T-cell (primary cell): ENCODE measurements at regions not wholly inside any gene's neighbourhood (a gene's known extent, or its start where the extent isn't known, plus 50 kb on each side); places are given as distances from the start of the nearest gene placed in this dataset.

Source experiments
- ATAC-seq, 4 experiments: fragments of 200-7000 bp in 3 of 4; fragments of 150-1000 bp in 1 of 4; cut with Tn5 transposase; replicated peaks in 1 of 4; 1 replicate in 3 of 4; 2 replicates in 1 of 4; pipeline ENCODE4 v1.10.0; 2021; ENCODE audit warnings: moderate library complexity in 3 of 4, mild to moderate bottlenecking in 2 of 4, moderate number of reproducible peaks in 1 of 4
- CTCF ChIA-PET, 2 donors: fragments of 300-600 bp; sonication (Branson Sonifier 250); formaldehyde crosslinking; loops; one replicate each; lab custom pipeline; 2022; ENCODE audit warnings: antibody characterized with exemption in 2 of 2; lab: Charles Lee
- POLR2A ChIA-PET, 2 donors: fragments of 300-600 bp; sonication (Branson Sonifier 250); formaldehyde crosslinking; loops; one replicate each; lab custom pipeline; 2022; ENCODE audit warnings: antibody characterized with exemption in 2 of 2; lab: Charles Lee
- DNase-seq, 35 experiments: peaks; one replicate each; pipeline versions ENCODE4 v3.0.0 to v3.0.0-alpha.2; 2013 to 2023
- H3K27ac ChIP-seq: one replicate; pipeline ENCODE4 v1.5.1; 2013; ENCODE audit warnings: low read length
- H3K27me3 ChIP-seq, 2 experiments: replicated peaks in 1 of 2; 1 replicate in 1 of 2; 2 replicates in 1 of 2; pipeline versions ENCODE4 v1.6.1 to v1.7.0; 2013; ENCODE audit warnings: low read length in 1 of 2, mixed read lengths in 1 of 2; ENCODE audit not compliant: control insufficient read depth in 2 of 2, insufficient read depth in 2 of 2; ENCODE audit errors: extremely low read depth in 1 of 2
- H3K36me3 ChIP-seq, 2 donors: 1 replicate in 1 of 2; 2 replicates in 1 of 2; pipeline versions ENCODE4 v1.6.1 to v1.7.0; 2013; ENCODE audit warnings: low read length in 1 of 2; ENCODE audit not compliant: control insufficient read depth in 2 of 2, insufficient read depth in 1 of 2; ENCODE audit errors: extremely low read depth in 1 of 2
- H3K4me1 ChIP-seq, 2 experiments: 1 replicate in 1 of 2; 2 replicates in 1 of 2; pipeline versions ENCODE4 v1.6.1 to v1.7.0; 2013; ENCODE audit warnings: low read length in 2 of 2, mixed read lengths in 1 of 2; ENCODE audit not compliant: insufficient read depth in 2 of 2, control insufficient read depth in 1 of 2; ENCODE audit errors: extremely low read depth in 1 of 2
- H3K4me3 ChIP-seq, 2 donors: 1 replicate in 1 of 2; 2 replicates in 1 of 2; pipeline versions ENCODE4 v1.5.1 to v1.7.0; 2013; ENCODE audit warnings: mild to moderate bottlenecking in 2 of 2, low read length in 1 of 2, moderate library complexity in 1 of 2; ENCODE audit not compliant: control insufficient read depth in 1 of 2; ENCODE audit errors: extremely low read depth in 1 of 2
- H3K9me3 ChIP-seq: 2 replicates; pipeline ENCODE4 v1.7.0; 2013
- H3K27ac Mint-ChIP-seq, 2 donors: one replicate each; pipeline ENCODE4 v1.8.0; 2020 to 2021; ENCODE audit warnings: mild to moderate bottlenecking in 2 of 2, mixed read lengths in 2 of 2
- H3K27me3 Mint-ChIP-seq, 2 donors: one replicate each; pipeline ENCODE4 v1.8.0; 2021 to 2022; ENCODE audit warnings: mixed read lengths in 2 of 2
- H3K36me3 Mint-ChIP-seq: one replicate; pipeline ENCODE4 v1.8.0; 2021; ENCODE audit warnings: mixed read lengths
- H3K4me1 Mint-ChIP-seq, 3 donors: one replicate each; pipeline ENCODE4 v1.8.0; 2020 to 2022; ENCODE audit warnings: mixed read lengths in 3 of 3, mild to moderate bottlenecking in 1 of 3
- H3K4me3 Mint-ChIP-seq, 3 donors: one replicate each; pipeline ENCODE4 v1.8.0; 2020 to 2022; ENCODE audit warnings: mild to moderate bottlenecking in 3 of 3, mixed read lengths in 3 of 3, moderate library complexity in 3 of 3
- H3K9me3 Mint-ChIP-seq, 3 donors: one replicate each; pipeline ENCODE4 v1.8.0; 2020 to 2022; ENCODE audit warnings: mixed read lengths in 3 of 3
- WGBS: methylation state at CpG from one replicate; pipeline ENCODE4 v1.1.5; 2013; ENCODE audit warnings: missing lambda C conversion rate; ENCODE audit not compliant: insufficient coverage; 5-methylcytosine and 5-hydroxymethylcytosine counted together

- peaks cover 0 to 6% (median 0%) of the 10 kb centered on the region in 3 donors for H3K9me3 Mint-ChIP-seq
- no peaks in the 10 kb centered on the region for H3K9me3 ChIP-seq
- no peaks in the 10 kb centered on the region for H3K4me1 ChIP-seq
- peaks cover 1 to 19% of the 10 kb centered on the region in 2 donors for H3K27me3 Mint-ChIP-seq
- no peak overlapping the region for H3K27ac ChIP-seq
- H3K27ac Mint-ChIP-seq: no peak overlapping the region
- no peaks in the 10 kb centered on the region for H3K36me3 Mint-ChIP-seq
- no peak overlapping the region for H3K4me3 ChIP-seq
- H3K27me3 ChIP-seq: peaks cover 0 to 8% of the 10 kb centered on the region in 2 experiments
- no peaks in the 10 kb centered on the region for H3K36me3 ChIP-seq
- no peak overlapping the region for H3K4me3 Mint-ChIP-seq
- ChIA-PET POLR2A (interaction anchor here in 1 of 2 donors (0.6 kb wide), 1 partner anchor 262 kb away, joined by 4 read pairs; no protein-coding TSS in a partner anchor), CTCF (no interaction called here)
- no peak for DNase-seq
- no peak for ATAC-seq
- WGBS: 100% methylated on average over 1 of the region's 4 CpGs
- no peaks in the 10 kb centered on the region for H3K4me1 Mint-ChIP-seq
These were observed 258.6 kb downstream of the CBLN1 start for GRCh38 chr16:49023050-49023449.

- H3K4me3 Mint-ChIP-seq: no peak overlapping the region
- WGBS: 92% methylated on average over 7 of the region's 12 CpGs
- ATAC-seq: no peak
- no peak overlapping the region for H3K4me3 ChIP-seq
- no peaks in the 10 kb centered on the region for H3K4me1 Mint-ChIP-seq
- no peaks in the 10 kb centered on the region for H3K9me3 ChIP-seq
- H3K36me3 ChIP-seq: no peaks in the 10 kb centered on the region
- no peak overlapping the region for H3K27ac ChIP-seq
- no peaks in the 10 kb centered on the region for H3K36me3 Mint-ChIP-seq
- ChIA-PET CTCF (no interaction called here), POLR2A (interaction anchor here in 1 of 2 donors (0.6 kb wide), 1 partner anchor 262 kb away, joined by 4 read pairs; no protein-coding TSS in a partner anchor)
- no peak for DNase-seq
- H3K9me3 Mint-ChIP-seq: peaks cover 0 to 6% (median 0%) of the 10 kb centered on the region in 3 donors
- H3K27ac Mint-ChIP-seq: no peak overlapping the region
- peaks cover 0 to 8% of the 10 kb centered on the region in 2 experiments for H3K27me3 ChIP-seq
- peaks cover 1 to 16% of the 10 kb centered on the region in 2 donors for H3K27me3 Mint-ChIP-seq
- no peaks in the 10 kb centered on the region for H3K4me1 ChIP-seq
These were observed 259.2 kb downstream of the CBLN1 start for GRCh38 chr16:49022351-49022963.

DNA sequence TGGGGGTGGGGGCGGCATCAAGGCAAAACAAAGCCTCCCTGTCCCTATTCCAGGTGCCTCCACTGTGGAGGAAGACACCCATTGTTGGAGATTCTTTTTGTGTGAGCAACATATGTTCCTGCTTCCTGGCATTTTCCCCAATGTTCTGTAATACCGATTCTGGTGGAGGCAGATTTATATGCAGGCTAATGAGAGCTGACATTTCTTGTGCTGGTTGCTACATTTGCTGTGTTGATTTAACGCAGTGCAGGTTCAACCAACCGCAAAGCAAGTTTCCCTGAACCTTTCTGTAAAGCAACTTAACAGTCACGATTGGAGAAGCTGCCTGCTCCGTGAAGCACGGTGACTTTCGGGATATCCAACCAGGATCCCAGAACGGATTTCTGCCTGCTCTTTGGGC lies 260.5 kb downstream of the CBLN1 start:
- CTCF ChIA-PET: interaction anchor here in 1 of 2 donors (0.8 kb wide), 1 partner anchor 11 kb away, joined by 3 read pairs; no protein-coding TSS in a partner anchor
- Mint-ChIP-seq H3K27ac (no peak overlapping the region), H3K4me3 (no peak overlapping the region), H3K9me3 (peaks cover 0 to 6% (median 0%) of the 10 kb centered on the region in 3 donors), H3K4me1 (no peaks in the 10 kb centered on the region), H3K27me3 (peaks cover 1 to 16% of the 10 kb centered on the region in 2 donors), H3K36me3 (no peaks in the 10 kb centered on the region)
- POLR2A ChIA-PET: no interaction called here
- H3K9me3 ChIP-seq: no peaks in the 10 kb centered on the region
- peaks cover 0 to 8% of the 10 kb centered on the region in 2 experiments for H3K27me3 ChIP-seq
- 54% methylated on average over 8 of the region's 9 CpGs for WGBS
- no peak overlapping the region for H3K4me3 ChIP-seq
- ATAC-seq: no peak
- DNase-seq: no peak
- H3K4me1 ChIP-seq: no peaks in the 10 kb centered on the region
- no peaks in the 10 kb centered on the region for H3K36me3 ChIP-seq
- no peak overlapping the region for H3K27ac ChIP-seq

GRCh38 chr16:49020436-49020835 lies 261.2 kb downstream of the CBLN1 start:
- H3K27me3 Mint-ChIP-seq: peaks cover 1 to 16% of the 10 kb centered on the region in 2 donors
- no peaks in the 10 kb centered on the region for H3K36me3 Mint-ChIP-seq
- H3K4me3 ChIP-seq: no peak overlapping the region
- no peak overlapping the region for H3K27ac ChIP-seq
- ATAC-seq: no peak
- H3K9me3 ChIP-seq: no peaks in the 10 kb centered on the region
- peaks cover 0 to 6% (median 0%) of the 10 kb centered on the region in 3 donors for H3K9me3 Mint-ChIP-seq
- CTCF ChIA-PET: no interaction called here
- POLR2A ChIA-PET: no interaction called here
- no peaks in the 10 kb centered on the region for H3K4me1 Mint-ChIP-seq
- H3K27ac Mint-ChIP-seq: no peak overlapping the region
- WGBS: no CpG with 5 or more reads among the region's 5 CpGs
- H3K36me3 ChIP-seq: no peaks in the 10 kb centered on the region
- H3K4me3 Mint-ChIP-seq: no peak overlapping the region
- DNase-seq: no peak
- H3K27me3 ChIP-seq: peaks cover 0 to 8% of the 10 kb centered on the region in 2 experiments
- no peaks in the 10 kb centered on the region for H3K4me1 ChIP-seq

- Histone ChIP-seq H3K36me3 (no peaks in the 10 kb centered on the region), H3K4me1 (no peaks in the 10 kb centered on the region), H3K27me3 (peaks cover 0 to 5% of the 10 kb centered on the region in 2 experiments), H3K27ac (no peak overlapping the region), H3K4me3 (no peak overlapping the region), H3K9me3 (no peaks in the 10 kb centered on the region)
- ChIA-PET CTCF (no interaction called here), POLR2A (no interaction called here)
- Mint-ChIP-seq H3K4me3 (no peak overlapping the region), H3K9me3 (peaks cover 0 to 6% (median 0%) of the 10 kb centered on the region in 3 donors), H3K36me3 (no peaks in the 10 kb centered on the region), H3K4me1 (no peaks in the 10 kb centered on the region), H3K27ac (no peak overlapping the region), H3K27me3 (peaks cover 1 to 16% of the 10 kb centered on the region in 2 donors)
- no peak for DNase-seq
- 62% methylated on average over 8 of the region's 13 CpGs for WGBS
- ATAC-seq: no peak
These were observed 261.8 kb downstream of the CBLN1 start for GRCh38 chr16:49019831-49020230.

- no peaks in the 10 kb centered on the region for H3K4me1 Mint-ChIP-seq
- H3K27ac ChIP-seq: no peak overlapping the region
- no peaks in the 10 kb centered on the region for H3K36me3 Mint-ChIP-seq
- H3K36me3 ChIP-seq: no peaks in the 10 kb centered on the region
- H3K27me3 Mint-ChIP-seq: peaks cover 1 to 21% of the 10 kb centered on the region in 2 donors
- H3K4me3 Mint-ChIP-seq: no peak overlapping the region
- no peaks in the 10 kb centered on the region for H3K9me3 ChIP-seq
- H3K4me3 ChIP-seq: no peak overlapping the region
- ATAC-seq (no peak), DNase-seq (no peak)
- H3K27ac Mint-ChIP-seq: no peak overlapping the region
- H3K4me1 ChIP-seq: no peaks in the 10 kb centered on the region
- ChIA-PET CTCF (no interaction called here), POLR2A (no interaction called here)
- 31% methylated on average over 5 of the region's 14 CpGs for WGBS
- H3K9me3 Mint-ChIP-seq: peaks cover 0 to 12% (median 0%) of the 10 kb centered on the region in 3 donors
- H3K27me3 ChIP-seq: peaks cover 0 to 3% of the 10 kb centered on the region in 2 experiments
These were observed 262.5 kb downstream of the CBLN1 start for GRCh38 chr16:49019081-49019633.
